HG02678 (cell line): ENCODE measurements at regions not wholly inside any gene's neighbourhood (a gene's known extent, or its start where the extent isn't known, plus 50 kb on each side); places are given as distances from the start of the nearest gene placed in this dataset.
"Not testable (repeated sequence)": the region's sequence is repeated elsewhere in the genome, so short reads cannot be mapped to it uniquely, and the experiment has no call there.

ENCODE experiments used
- ATAC-seq: cut with Tn5 transposase; IDR thresholded peaks from one replicate; pipeline ENCODE4 v1.9.1; 2021; ENCODE audit warnings: mild to moderate bottlenecking, moderate library complexity; ENCODE audit not compliant: unreplicated experiment

DNA sequence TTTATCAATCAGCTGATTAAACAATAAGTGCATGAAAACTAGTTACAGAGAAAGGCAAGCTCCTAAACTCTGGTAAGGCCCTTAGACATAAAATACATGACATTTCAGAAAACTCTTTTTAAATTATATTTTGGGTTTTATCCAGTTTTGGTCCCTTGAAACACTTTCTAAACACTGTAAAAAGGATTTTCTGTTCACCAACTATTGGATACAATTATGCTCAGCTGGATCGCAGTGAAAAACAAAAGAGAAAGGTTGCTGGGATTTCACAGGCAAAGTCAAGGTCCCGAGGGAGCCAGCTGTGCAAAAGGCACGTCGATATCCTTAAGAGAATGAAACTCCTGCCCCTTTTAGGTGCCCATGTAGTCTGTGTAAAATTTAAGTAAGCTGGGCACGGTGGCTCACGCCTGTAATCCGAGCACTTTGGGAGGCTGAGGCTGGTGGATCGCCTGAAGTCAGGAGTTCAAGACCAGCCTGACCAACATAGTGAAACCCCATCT lies 1018.4 kb upstream of the INTU start:
- ATAC-seq, result no peak

DNA sequence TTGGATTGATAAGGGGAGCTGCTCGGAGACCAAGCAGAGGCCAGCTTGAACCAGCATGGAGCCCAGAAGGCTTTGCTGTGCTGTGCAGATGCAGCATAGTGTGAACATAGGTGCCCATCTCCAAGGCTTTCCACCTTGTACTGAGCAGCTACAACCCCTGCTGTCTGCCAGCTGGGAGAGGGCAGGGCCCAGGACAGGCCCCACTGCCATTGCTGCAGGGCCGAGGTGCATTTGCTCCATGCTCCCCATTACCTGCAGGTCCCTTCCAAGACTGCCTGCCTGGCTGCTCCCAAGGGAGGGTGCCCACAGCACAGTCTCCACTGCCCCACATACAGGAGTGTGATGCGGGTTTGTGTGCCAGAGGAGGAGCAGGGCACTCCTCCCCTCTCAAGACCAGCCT lies 1016.0 kb upstream of the INTU start:
- no peak for ATAC-seq

DNA sequence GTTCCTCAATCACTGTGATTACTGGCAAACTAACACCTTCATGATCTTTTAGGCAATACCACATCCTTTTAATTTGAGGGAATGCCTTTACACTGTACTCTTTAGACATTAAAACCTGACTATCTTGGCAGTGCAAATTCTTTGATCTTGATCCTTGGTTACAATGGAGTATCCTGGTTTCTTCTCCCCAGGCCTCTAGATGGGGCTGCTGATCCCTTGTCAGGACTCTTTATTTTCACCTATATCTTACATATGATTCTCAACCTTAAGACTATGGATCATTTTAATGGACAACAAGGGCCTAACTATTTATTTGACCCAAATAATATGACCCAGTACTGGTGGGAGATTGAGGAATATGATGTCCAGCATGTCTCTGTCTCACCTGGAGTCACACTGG lies 1005.5 kb upstream of the INTU start:
- no peak for ATAC-seq

DNA sequence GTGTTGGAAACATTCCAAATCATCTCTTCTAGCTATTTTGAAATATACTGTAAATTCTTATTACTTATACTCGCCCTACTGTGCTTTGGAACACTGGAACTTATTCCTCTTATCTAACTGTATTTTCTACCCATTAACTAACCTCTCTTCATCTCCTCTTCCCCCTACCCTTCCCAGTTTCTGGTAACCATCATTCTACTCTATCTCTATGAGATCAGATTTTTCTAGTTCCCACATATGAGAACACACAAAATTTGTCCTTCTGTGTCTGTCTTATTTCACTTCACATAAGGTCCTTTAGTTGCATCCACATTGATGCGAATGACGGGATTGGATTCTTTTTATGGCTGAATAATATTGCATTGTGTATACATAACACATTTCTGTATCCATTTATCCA lies 1003.8 kb upstream of the INTU start:
- no peak for ATAC-seq

DNA sequence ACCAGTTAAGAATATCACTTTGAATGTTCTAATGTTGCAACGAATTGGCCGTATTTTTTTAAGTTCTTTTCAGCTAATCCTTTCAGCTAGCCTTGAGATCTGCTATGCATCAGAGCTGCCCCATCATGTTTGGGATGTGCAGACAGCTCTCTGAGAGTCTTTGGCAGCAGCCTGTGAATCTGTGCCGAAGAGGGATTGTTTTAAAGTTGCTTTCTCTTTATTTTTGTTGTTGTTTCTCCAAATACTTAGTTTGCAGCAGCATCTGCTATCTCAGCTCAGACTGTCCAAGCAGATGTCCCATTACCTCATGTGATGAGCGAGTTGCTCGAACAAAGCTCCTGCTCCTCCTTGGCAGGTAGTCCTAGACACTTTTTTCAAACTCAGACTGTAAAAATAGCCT lies 1002.5 kb upstream of the INTU start:
- ATAC-seq, result no peak

DNA sequence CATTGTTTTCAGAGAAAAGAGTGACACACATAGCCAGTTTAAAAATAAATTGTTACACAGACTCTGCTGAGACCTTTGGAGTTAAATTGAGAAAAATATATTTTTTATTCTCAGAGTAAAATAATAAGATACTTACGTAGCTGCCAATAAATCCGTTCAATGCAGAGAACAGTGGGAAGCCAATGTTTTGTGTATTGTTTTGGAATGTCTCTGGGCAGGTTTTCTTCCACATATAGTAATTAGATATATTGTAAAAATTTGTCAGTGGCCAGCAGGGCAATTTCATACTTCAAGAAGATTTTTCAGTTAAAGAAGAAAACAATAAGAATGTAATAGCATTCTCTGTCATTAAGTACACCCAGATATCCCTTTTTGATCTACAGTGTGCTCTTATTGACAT lies 999.5 kb upstream of the INTU start:
- ATAC-seq, result no peak

DNA sequence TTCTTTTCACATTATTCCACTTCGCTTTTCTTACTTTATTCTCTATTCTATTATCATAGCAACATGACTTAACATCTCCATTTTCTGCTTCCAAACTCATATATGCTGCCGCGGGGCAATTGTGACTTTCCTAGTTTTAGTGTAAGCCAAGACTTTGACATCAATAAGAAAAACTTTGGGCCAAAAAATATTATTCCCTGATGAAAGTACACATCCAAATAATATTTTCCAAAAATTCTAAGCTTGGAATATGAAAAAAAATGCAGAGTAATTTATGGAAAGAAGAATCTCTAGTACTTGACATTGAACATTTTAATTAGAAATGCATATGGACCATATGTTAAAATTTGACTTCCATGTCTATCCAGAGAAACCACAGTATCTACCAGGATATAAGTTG lies 995.1 kb upstream of the INTU start:
- no peak for ATAC-seq

DNA sequence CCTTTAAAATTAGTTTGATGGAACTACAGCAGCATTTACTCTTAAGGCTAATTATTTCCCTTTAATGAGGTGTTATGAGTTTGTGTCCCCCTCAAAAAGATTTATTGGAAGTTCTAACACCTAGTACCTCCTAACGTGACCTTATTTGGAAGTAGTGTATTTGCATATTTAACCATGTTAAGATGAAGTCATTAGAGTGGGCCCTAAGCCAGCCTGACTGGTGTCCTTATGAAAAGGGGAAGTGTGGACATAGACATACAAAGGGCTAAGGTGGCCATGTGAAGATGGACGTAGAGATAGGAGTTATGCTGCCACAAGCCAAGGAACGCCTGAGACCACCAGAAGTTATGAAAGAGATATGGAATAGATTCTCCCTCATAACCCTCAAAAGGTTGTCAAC lies 985.4 kb upstream of the INTU start:
- no peak for ATAC-seq

DNA sequence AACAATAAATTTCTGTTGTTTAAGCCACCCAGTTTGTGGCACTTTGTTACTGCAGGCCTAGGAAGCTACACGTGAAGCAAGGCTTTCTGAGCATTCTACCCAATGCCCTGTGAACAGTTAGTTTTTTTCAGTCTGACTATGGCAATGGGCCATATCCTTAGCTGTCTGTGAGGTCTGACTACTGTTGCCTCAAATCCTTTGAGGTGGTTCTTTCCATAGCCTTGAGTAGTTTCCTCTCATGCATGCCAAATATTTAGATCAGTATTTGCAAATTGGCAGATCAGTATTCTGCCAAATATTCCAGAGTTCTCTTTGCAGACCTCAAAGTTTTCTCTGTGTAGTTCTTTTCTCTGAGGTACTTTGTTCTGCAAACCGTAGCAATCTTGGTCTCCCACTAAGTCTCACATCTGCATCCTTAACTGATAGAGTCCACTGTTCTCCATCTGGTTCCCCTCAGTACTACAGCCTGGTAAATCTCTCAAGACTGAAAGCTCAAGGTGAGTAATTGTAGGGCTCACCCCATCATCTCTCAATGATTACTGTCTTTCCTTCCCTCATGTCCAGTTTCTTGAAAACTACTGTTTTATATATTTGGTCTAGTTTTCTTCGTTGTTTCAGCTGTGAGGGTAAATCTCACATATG lies 984.9 kb upstream of the INTU start:
- no peak for ATAC-seq

DNA sequence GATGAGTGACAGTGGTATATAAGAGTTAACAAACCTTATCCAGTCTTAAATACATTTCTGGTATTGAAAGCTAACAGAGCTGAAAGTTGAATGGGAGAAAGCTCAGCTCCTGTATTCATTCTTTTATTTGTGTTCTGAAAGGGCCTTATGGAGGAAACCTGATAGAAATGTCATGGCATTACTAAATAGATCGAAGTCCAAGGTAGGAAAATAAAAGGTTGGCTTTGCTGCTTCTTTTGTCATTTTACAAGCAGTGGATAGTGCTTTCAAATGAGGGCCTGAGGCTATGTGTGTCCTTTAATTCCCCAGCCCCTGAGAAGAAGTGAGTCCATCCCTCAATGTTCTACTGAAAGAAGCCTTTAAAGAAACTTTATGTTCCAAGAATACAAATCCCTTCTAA lies 974.3 kb upstream of the INTU start:
- no peak for ATAC-seq

DNA sequence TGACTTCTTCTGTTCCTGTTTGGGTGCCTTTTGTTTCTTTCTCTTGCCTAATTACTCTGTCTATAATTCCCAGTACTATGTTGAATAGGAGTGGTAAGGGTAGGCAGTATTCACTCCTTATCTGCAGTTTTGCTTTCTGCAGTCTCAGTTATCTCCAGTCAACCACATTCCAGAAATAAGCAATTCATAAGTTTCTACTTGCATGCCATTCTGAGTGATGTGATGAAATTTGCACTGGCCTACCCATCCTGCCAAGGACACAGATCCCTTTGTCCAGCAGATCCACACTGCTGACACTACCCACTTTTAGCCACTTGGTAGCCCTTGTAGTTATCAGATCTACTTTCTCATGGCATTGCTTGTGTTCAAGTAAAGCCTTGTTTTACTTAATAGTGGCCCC lies 971.6 kb upstream of the INTU start:
- ATAC-seq, result no peak

DNA sequence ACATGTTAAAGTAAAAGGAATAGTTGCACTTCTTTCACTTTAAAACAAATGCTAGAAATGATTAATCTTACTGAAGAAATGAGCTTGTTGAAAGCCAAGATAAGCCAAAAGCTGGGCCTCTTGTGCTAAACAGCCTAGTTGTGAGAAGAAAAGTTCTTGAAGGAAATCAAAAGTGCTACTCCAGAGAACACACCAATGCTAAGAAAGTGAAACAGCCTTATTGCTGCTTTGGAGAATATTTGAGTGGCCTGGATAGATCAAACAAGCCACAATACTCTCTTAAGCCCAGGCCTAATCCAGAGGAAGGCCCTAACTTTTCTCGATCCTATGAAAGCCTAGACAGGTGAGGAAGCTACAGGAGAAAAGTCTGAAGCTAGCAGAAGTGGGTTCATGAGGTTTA lies 967.9 kb upstream of the INTU start:
- no peak for ATAC-seq

DNA sequence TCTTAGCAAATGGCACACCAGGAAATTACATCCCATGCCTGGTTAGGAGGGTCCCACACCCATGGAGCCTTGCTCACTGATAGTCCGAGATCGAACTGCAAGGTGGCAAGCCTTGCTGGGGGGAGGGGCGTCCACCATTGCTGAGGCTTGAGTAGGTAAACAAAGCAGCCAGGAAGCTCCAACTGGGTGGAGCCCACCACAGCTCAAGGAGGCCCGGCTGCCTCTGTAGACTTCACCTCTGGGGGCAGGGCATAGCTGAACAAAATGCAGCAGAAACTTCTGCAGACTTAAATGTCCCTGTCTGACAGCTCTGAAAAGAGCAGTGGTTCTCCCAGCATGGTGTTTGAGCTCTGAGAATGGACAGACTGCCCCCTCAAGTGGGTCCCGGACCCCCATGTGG lies 962.7 kb upstream of the INTU start:
- ATAC-seq, result not testable (repeated sequence)

DNA sequence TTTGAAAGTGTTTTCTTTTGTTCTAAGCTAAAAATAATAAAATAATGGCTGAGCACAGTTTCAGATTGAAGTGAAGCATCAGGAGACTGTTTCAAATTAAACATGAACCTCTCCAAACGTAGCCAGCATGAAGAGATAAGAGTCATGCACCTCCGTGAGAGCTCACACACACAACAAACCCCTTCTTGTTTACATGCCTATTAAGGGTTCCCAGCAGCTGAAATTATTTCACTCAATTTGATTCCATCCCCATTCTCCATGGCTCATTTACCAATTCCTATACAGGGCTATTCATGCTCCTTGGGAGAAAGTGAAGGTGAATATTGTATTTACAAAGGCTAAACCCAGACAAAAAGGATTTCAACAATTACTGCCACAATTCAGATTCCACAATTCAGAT lies 954.1 kb upstream of the INTU start:
- ATAC-seq, result no peak

DNA sequence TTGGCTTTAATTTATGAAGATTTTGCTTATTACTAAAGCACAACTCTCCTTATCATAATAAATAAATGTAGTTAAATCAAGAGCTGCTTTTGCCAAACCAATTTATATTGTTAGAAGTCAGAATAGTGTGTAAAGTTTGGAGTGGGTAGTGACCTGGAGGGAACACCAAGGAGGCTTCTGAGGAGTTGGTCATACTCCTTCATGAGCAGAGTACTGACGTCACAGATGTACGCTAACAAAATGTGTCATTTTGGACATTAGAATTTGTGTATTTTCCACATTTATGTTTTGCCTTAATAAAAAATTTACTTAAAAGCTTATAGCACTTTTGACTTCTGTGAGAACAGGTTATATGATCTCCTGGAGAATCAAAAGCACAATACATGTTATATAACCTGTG lies 953.5 kb upstream of the INTU start:
- no peak for ATAC-seq

DNA sequence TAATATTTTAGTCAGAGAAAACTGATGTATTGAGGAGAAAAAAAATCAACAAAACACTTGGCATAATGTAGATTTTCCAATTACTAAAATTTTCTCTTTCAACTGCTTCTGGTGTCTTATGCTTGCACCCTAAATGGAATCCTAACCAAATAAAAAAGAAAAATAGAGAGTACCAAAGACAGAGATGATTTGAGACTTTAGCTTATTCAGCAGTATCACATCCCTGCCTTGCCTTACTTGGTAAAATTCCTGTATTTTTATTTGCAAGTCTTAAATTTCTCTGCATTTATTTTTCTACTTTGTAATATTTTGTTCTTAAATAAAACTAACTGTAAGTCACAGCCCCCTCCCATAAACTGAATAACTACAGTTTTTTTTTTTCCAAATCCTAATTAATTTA lies 950.5 kb upstream of the INTU start:
- ATAC-seq, result no peak

DNA sequence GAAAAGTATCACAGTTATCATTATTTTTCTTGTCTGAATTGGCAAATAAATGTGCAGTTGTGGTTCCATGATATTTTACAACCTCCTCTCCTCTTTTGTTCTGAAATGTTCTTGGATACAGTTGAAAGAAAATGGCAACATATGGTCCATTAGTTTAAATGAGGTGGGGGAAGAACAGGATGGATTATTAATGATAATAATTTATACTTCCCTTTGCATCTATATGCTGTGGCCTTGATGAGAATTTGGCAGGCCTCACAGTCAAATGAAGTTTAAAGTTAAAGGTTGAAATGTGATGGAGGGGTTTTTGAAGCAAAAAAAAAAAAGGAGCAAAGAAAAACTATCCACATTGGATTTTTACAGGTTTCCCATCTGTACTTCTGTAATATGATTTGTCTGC lies 946.3 kb upstream of the INTU start:
- no peak for ATAC-seq

DNA sequence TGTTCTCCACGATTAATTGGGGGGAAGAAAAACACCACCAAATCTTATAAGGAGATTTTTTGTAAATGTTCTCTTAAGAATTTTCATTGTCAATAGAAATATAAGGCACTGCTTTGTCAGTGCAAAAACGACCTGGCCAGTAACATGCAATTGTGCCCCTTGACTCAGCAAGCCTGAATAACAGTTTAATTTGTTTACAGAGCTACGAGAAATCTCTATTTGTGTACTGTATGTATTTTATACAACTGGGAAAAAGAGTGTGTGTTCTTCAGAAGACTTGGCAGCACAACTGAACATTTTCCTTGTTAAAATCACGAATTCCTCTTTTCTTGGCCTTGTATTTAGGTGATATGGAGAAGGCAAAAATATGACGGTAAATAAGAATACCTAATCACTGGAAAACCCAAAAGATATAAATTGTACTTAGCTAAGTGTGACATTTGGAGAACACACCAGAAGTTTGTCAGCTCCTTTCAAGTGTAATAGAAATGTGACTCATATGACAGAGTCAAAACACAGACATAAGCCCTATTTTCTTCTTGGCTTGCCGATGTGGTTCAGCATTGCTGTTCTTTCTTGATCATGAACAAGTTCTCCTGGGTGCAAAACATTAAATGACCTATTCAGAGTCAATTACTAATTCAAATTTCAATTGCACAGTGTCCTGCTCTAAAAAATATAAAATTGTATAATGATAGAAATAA lies 945.0 kb upstream of the INTU start:
- ATAC-seq, result no peak

DNA sequence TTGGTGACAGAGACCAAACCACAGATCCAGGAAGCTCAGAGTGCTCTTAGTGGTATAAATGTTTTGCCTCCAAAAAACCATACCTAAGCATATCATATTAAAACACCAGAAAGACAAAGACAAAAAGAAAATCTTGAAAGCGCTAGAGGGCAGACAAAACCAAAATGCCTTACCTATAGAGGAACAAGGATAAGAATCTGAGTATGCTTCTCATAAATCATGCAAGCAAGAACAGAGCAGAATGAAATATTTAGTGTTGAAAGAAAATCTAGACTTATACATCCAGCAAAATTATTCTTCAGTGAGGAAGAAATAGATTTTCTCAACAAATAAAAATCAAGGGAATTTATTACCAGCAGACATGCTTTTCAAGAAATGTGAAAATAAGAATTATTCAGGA lies 941.0 kb upstream of the INTU start:
- no peak for ATAC-seq

DNA sequence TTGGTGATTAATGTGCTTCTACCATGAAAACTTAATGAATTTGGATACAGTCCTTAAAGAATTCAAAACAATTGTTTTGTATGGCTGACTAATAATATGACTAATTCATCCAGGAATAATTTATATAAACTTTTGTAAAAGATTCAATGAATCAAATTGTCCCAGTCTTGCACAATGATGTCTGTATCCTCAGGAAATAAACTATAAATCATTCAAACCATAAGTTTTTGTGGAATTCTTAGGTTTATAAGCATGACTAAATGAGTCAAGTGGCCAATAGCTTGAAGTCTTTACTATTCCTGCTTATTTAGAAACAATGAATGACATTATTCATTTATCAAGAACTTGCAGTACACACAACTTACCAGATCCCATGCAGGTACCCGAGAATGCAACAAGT lies 935.0 kb upstream of the INTU start:
- no peak for ATAC-seq

DNA sequence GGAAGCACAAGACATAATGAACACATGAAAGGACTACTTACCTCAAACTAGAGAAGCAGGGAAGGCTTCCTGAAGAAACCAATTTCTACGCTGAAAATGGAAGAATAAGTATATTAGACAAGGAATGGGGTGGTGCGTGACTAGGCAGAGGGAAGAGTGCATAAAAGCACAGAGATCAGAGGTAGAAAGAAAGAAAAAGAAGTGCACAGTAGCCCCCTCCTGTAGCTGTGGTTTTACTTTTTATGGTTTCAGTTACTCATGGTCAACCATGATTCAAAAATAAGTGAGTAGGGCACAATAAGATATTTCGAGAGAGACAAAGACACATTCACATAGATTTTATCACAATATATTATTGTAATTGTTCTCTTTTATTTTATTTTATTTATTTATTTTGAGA lies 934.5 kb upstream of the INTU start:
- ATAC-seq, result no peak

DNA sequence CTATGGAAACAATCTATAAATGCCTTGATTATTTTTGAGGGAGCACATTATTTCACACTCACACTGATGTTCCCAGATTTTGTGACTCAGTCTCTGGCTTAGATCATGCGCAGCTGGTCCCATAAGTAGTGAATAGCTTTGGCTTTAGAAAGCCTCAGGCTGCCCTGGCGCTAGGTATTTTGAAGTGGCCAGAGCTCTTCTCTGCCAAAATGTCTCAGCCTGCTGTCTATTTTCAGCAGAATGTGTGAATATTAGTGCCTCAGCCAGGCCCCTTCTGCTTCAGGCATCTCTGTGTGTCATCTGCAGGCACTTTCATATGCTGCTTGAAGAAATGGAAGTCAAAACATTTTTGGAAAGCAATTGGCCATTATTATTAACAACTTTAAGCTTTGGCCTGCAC lies 931.0 kb upstream of the INTU start:
- ATAC-seq, result no peak

DNA sequence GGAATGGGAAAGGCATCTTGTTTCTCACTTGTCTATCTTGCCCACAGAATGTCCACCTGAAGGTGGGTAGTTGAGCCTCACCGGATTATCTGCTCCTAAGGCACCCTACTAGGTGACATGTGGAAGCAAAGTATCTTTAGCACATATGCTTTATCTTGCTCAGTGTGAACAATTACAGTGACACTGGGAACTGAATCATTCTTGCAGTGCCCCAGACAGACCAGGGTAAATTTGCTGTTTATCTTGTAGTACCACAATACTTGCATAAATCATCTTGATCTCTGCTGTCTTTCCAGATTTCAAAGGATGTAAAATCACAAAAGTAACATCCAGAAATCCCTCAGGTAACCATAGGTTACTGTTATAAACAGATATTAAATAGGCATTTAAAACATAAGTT lies 930.0 kb upstream of the INTU start:
- no peak for ATAC-seq
